GM18507 (cell line): ENCODE measurements at regions not wholly inside any gene's neighbourhood (a gene's known extent, or its start where the extent isn't known, plus 50 kb on each side); places are given as distances from the start of the nearest gene placed in this dataset.

ENCODE experiments used
- DNase-seq: peaks from one replicate; pipeline ENCODE4 v3.0.0; 2011; ENCODE audit warnings: low read depth; ENCODE audit not compliant: insufficient read length; ENCODE audit errors: extremely low spot score
- FAIRE-seq: peaks from 2 replicates; lab custom pipeline; 2011; peaks lifted over from hg19 to GRCh38; lab: Jason Lieb, UNC

DNA sequence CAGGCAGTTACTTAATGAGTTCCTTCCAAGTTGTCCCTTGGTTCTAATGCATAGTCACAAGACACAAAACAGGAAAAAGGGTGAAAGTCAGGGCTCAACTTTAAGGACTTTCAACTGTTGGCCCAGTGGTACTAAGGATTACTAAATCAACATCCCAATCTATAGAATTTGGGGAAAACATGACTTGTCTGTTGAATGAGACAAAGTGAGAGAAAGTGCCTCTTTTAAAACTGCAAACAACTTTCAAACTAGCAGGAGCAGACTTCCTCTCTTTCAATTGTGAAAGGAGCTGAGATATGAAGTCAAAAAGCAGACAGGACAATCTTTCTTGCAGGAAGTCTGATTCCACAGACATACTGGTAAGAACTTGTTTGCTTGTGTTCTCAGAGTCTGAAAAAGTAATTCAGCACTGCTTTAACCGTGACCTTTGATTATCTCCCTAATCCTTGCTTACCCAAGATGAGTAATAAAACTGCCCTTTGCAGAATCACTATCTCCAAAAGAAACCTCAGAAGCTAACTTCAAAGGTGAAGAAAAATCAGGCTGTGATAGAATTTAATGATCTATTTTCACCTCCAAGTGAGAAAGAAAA, 960.7 kb upstream of the RAG2 start:
- no peak for DNase-seq

GRCh38 chr11:37557990-37558389, 960.0 kb upstream of the RAG2 start:
- no peak for FAIRE-seq
- no peak for DNase-seq

More for the DNA sequence above, 960.7 kb upstream of the RAG2 start:
- FAIRE-seq, result no peak

DNA sequence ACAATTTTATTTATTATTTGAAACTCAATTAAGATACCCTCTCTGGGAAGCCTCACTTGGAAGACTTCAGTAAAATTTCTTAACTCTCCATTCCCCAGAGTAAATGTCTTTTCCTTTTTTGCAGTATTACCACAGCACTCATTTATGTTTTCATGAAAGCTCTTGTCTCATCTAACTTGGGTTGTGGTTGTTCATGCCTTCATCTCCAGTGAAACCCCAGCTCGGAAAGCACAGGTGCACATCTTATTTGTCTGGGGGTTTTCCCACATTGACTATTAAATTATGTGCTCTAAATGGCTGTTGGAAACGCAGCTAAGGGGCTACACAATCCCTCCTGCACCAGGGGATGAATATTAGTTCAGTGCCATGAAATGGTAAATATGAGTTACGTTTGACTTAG, 954.2 kb upstream of the RAG2 start:
- DNase-seq (no peak), FAIRE-seq (no peak)

DNA sequence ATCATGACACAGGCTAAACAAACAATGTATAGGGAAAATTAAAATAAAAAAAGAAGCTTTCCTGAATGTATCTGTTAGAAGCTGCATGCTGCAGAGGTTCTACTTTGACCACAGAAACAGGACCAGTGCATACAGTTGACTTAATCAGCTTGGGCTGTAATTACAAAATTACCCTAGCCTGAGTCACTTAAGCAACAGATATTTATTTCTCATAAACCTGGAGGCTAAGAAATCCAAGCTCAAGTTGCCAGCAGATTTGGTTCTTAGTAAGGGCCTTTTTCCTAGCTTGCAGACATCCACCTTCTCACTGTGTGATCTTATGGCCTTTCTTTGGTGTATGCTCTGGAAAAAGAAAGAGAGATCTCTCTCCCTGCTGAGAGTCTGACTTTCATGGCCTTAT, 946.5 kb upstream of the RAG2 start:
- no peak for FAIRE-seq
- DNase-seq, result no peak

DNA sequence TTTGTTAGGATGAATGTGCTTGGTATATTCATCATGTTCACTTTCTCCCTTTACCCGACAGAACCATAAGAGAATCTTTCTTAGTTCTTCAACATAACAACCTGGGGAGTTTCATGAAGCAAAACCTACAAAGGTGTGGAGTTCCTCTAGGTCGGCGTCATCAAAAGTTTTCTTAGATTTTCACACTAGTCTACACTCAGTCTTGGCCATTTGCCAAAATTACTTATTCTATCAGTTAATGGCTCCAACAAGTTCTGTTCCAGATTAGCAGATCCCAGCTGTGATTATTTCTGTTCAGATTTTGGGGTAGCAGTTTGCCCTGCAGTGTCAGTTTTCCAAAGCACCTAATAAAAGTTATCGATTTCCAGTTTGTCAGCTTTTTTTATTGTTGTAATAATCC, 935.8 kb upstream of the RAG2 start:
- FAIRE-seq (no peak), DNase-seq (no peak)

DNA sequence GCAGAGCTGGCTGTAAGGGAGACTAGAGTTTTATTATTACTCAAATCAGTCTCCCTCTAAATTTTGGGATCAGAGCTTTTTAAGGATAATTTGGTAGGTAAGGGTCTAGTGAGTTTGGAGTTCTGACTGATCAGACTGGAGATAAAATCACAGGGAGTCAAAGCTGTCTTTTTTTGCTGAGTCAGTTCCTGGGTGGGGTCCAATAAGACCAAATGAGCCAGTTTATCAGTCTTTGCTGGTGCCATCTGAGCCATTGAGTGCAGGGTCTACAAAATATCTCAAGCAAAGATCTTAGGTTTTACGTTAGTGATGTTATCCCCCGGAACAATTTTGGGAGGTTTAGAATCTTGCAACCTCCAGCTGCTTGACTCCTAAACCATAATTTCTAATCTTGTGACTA, 935.1 kb upstream of the RAG2 start:
- DNase-seq (no peak), FAIRE-seq (no peak)

DNA sequence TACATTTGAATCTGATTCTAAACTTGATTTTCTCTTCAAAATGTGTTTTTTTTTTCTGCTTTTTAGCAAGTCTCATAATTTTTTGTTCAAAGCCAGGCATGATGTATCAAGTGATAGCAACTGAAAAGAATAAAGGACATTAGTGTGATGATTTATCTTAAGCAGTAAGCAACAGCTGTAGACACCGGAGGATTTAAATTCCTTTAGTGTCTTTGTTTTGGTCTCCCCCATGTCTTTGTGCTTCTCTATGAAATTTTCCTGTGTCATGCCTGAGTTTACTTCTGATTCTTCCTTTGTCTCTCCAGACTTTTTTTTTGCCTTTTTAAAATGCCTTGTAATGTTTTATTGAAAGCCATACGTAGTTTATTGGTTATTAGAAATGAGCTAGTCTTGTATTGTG, 934.2 kb upstream of the RAG2 start:
- DNase-seq (no peak), FAIRE-seq (no peak)

DNA sequence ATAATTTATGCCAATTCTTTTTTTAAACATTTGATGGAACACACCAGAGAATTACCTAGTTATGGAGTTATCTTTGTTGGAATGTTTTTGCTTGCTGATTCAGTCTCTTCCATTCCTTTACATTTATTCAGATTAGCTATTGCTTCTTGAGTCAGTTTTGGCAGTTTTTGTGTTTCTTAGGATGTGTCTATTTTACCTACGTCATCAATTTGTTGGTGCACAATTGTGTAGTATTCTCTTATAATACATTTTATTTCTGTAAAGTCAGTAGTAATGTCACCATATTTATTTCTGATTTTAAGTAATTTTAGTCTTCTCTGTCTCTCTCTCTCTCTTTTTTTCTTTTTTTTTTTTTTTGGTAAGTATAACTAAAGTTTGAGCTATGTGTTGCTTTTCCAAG, 929.5 kb upstream of the RAG2 start:
- FAIRE-seq, result no peak
- DNase-seq, result no peak

DNA sequence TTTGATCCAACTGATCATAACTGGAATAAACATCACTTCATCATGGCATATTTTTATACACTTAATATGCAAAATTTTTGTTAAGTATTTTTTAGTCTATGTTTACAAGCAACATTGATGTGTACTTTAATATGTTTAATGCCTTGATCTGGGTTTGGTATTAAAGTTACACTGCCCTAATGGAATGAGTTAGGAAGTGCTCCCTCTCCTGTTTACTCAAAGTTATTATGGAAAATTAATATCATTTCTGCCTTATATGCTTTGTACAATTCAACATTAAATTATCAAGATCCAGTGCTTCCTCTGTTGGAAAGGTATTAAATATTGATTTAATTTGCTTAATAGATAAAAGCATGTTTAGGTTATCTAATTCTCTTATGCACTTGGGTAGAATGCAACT, 927.3 kb upstream of the RAG2 start:
- no peak for FAIRE-seq
- DNase-seq, result no peak

DNA sequence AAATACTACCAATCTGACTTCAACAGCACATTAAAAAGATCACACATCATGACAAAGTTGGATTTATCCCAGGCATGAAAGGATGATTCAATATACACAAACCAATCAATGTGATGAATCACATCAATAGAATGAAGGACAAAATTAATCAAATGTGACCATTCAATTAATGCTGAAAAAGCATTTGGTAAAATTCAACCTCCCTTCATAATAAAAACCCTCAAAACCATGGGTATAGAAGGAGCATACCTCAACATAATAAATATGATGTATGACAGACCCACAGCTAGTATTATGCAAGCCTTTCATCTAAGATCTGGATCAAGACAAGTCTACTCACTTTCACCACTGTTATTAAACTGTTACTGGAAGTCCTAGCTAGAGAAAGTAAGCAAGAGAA, 921.7 kb upstream of the RAG2 start:
- FAIRE-seq (no peak), DNase-seq (no peak)

GRCh38 chr11:37512156-37512780, 914.2 kb upstream of the RAG2 start:
- DNase-seq (no peak), FAIRE-seq (no peak)

DNA sequence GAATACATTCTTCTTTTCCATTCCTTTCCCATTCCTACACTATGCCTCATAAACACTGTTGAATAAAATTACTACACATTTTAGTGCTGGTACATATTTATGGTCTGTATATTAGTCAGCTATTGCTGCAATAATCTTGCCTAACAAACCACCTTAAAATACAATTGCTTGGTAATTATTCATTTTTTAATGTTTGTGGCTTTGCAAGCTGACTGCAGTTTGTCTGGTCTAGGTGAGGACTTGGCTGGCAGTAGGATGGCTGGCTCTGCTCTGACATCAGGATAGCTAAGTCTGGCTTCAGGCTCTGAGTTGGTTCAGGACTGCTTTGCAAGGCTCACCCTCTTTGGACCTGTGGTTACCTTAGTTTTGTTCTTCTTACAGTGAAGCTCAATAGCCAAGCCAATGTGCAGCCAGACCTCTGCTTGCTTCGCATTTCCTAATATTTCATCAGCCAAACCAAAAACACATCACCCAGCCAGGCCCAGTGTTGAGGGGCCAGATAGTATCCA, 913.4 kb upstream of the RAG2 start:
- no peak for DNase-seq
- no peak for FAIRE-seq

DNA sequence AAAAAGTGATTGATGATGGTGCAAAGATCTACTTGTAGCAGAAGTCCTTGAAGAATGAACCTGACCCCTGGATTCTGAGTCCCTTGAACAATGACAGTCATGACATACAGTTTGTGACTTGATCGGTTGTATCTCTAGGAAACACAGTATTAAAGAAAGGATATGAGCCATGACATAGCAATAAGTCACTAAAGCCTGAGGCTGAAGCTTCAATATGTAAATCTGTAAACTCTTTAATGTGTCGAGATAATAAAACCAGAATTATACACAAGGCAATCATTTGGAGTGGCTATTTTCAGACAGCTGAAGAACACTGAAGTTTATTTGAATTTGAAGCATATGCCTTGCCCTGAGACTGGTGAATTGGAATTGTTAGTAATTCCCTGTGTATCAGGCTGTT, 911.5 kb upstream of the RAG2 start:
- no peak for FAIRE-seq
- no peak for DNase-seq

DNA sequence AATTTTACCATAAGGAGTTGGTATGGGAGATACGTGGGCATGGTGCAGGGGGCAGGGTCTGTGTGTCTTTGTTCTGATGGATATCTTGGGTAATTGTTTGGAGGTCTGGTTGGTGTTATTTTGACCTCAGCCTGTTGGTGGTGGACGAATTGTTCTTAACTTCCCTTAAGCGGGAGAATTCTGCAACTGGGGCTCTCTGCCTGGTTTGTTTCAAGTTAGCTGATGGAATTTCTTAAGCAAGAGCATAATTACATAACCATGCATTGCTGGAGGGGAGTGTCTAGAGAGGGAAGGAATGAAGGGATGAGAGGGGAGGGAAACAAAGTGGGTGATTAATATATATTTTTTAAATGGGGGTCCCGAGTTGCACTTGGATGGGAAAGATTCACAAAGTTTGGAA, 908.5 kb upstream of the RAG2 start:
- FAIRE-seq (no peak), DNase-seq (no peak)

GRCh38 chr11:37505406-37505805, 907.4 kb upstream of the RAG2 start:
- FAIRE-seq (no peak), DNase-seq (no peak)

GRCh38 chr11:37504921-37505320, 906.9 kb upstream of the RAG2 start:
- FAIRE-seq, result no peak
- no peak for DNase-seq

GRCh38 chr11:37504060-37504611, 906.1 kb upstream of the RAG2 start:
- DNase-seq, result no peak
- FAIRE-seq, result peak; percentile 46

GRCh38 chr11:37503411-37504059, 905.5 kb upstream of the RAG2 start:
- FAIRE-seq (no peak), DNase-seq (no peak)

- DNase-seq, result no peak
- FAIRE-seq, result no peak
Observed at GRCh38 chr11:37502202-37502601, 904.2 kb upstream of the RAG2 start.

- FAIRE-seq (no peak), DNase-seq (no peak)
Observed at GRCh38 chr11:37500425-37500824, 902.4 kb upstream of the RAG2 start.

DNA sequence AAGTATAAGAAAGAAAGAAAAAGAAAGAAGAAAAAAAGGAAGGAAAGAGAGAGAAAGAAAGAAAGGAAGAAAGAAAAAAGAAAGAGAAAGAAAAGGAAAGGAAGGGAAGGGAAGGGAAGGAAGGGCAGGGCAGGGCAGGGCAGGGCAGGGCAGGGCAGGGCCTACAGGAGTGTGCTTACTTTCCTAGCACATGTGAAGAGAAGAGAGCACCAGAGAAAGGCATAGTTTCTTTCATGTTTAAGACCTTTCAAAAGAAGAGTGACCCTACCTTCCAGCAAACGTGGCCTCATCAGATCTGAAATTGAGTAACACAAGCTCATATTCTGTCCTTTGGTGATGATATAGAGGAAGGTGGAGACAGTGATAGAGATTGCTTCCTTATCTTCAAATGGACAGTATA, 899.3 kb upstream of the RAG2 start:
- DNase-seq (no peak), FAIRE-seq (no peak)
